GM10266 (cell line): ENCODE measurements at regions not wholly inside any gene's neighbourhood (a gene's known extent, or its start where the extent isn't known, plus 50 kb on each side); places are given as distances from the start of the nearest gene placed in this dataset.

Experiments
- DNase-seq: peaks from one replicate; pipeline ENCODE4 v3.0.0; 2012; ENCODE audit errors: extremely low spot score
- CTCF ChIP-seq: IDR thresholded peaks from 2 replicates; pipeline ENCODE4 v1.5.1; 2012; ENCODE audit warnings: mild to moderate bottlenecking, low read depth; ENCODE audit not compliant: control insufficient read depth, insufficient read depth; ENCODE audit errors: missing control alignments

- no peak for DNase-seq
Observed at GRCh38 chr2:56688661-56689060, 504.9 kb downstream of the CCDC85A start.

GRCh38 chr2:56693501-56693900, 509.7 kb downstream of the CCDC85A start:
- DNase-seq, result no peak
- TF ChIP-seq CTCF, result no peak

More at GRCh38 chr2:56688661-56689060, 504.9 kb downstream of the CCDC85A start:
- no peak for TF ChIP-seq CTCF

GRCh38 chr2:56703001-56703400, 519.2 kb downstream of the CCDC85A start:
- TF ChIP-seq CTCF, result no peak
- no peak for DNase-seq

- no peak for TF ChIP-seq CTCF
- DNase-seq, result no peak
Observed at GRCh38 chr2:56705713-56706112, 521.9 kb downstream of the CCDC85A start.

GRCh38 chr2:56707218-56707617, 523.4 kb downstream of the CCDC85A start:
- no peak for DNase-seq

GRCh38 chr2:56707650-56708049, 523.9 kb downstream of the CCDC85A start:
- no peak for DNase-seq
- TF ChIP-seq CTCF, result no peak

More at GRCh38 chr2:56707218-56707617, 523.4 kb downstream of the CCDC85A start:
- no peak for TF ChIP-seq CTCF

GRCh38 chr2:56709181-56709580, 525.4 kb downstream of the CCDC85A start:
- no peak for DNase-seq

More at GRCh38 chr2:56709181-56709580, 525.4 kb downstream of the CCDC85A start:
- TF ChIP-seq CTCF, result no peak
